ENCODE measurements at regions not wholly inside any gene's neighbourhood (a gene's known extent, or its start where the extent isn't known, plus 50 kb on each side); places are given as distances from the start of the nearest gene placed in this dataset.
A peak's percentile ranks its signal among the peaks of the same experiment; 100 is the strongest.

- ATAC-seq: no peak
- intact Hi-C loops (cut with DNase I): no loop called here
- DNase-seq (ENCODE audit: missing footprints): no peak
Observed at GRCh38 chr5:56515011-56515410, 281.9 kb upstream of the ANKRD55 start.

DNA sequence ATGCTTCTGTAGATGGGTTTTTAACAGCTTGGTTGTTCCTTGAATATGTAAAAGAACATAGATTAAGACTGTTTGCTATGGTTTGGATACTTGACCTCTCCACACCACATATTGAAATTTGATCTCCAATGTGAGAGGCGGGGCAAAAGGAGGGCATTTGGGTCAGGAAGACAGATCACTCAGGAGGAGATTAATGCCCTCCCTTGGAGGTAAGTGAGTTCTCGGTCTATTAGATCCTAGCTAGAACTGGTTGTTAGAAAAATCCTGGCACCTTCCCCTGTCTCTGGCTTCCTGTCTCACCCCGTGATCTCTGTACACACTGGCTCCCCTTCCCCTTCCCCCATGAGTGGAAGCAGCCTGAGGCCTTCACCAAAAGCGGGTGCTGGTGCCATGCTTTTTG is 281.1 kb upstream of the ANKRD55 start:
- ATAC-seq (no peak), DNase-seq (ENCODE audit: missing footprints) (no peak)
- intact Hi-C loops (cut with DNase I): no loop called here

- DNase-seq (ENCODE audit: missing footprints): no peak
- no peak for ATAC-seq
- intact Hi-C loops (cut with DNase I): no loop called here
Observed at GRCh38 chr5:56513141-56513540, 280.0 kb upstream of the ANKRD55 start.

DNA sequence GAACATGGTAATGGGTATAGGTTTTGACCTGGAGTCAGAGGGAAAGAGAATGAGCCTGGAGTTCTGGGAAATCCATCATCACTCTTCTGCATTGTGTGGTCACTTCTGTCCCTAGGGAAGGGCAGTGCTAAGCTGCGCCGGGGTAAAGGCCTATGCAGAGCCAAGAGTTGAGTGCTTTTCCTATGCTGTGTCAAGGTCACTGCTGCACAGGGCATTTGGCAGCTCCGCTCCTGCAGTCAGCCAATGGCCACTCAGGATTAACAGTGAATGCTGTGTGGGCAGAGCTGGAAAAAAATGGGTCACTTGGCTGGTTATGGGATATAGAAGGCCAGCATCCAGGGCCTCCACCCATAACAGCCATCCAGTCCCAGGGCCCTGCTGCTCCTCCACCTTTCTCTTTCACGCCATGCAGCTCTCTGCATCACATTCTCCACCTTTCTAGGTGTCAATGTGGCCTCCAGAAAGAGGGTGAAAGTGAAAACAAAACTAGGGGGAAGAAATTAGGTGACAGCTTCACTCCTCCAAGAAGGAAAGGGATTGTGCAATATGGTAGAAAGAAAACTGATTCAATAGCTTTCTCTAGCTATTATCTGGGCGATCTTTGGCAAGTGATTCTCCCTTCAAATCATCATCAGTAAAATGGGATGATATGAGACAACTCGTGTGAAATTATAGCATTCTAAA is 279.3 kb upstream of the ANKRD55 start:
- intact Hi-C loops (cut with DNase I): no loop called here
- peak; percentile 93 for ATAC-seq
- DNase-seq (ENCODE audit: missing footprints): no peak

DNA sequence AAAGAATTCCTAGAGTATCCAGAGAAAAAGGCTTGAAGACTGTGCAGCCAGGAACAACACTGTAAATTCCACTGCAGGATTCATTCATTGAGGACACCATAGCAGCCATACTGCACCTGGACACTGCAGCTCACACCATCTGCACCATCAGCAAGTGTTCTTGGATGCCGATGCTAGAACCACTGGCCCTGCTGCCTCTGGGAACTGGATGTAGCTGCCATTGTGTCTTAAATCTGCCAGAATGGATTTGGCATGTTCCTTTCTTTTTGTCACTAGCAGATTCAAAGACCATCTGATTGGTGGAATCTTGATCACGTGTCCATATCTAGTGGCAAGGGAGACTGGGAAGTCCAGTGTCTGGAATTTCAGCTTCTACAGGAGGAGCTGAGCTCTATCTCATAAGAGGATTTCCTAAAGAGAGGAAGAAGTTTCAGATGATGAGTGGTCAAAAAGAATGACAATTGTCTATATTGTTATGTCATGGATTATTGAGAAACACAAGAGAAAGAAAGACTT is 278.3 kb upstream of the ANKRD55 start:
- intact Hi-C loops (cut with DNase I): no loop called here
- no peak for DNase-seq (ENCODE audit: missing footprints)
- no peak for ATAC-seq

- intact Hi-C loops (cut with DNase I): no loop called here
- DNase-seq (ENCODE audit: missing footprints): no peak
Observed at GRCh38 chr5:56508249-56508648, 275.1 kb upstream of the ANKRD55 start.

DNA sequence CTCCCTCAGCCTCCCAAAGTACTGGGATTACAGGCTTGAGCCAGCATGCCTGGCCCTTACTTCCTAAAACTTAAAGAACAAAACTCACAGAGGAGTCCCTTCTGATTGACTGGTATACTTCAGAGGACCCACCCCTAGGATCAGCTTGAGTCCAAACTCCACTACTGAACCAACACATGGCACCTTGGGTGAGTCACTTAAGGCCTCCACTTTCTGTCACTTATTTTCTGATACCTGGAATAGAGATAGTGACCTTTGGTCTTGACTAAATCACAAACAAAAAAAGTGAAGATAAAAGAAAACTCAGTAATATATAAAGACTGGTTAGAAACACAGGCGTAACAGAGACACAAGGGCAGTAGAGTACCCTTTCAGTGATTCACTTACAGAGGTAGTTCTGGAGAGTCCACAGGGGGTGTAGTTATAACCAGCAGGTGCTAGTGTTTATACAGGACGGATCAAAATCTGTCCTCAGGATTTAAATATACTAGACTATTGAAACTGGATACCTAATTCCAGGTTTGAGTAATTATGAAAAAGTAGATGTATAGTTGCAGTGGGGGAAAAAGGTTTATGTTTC is 274.3 kb upstream of the ANKRD55 start:
- ATAC-seq: no peak
- intact Hi-C loops (cut with DNase I): no loop called here
- no peak for DNase-seq (ENCODE audit: missing footprints)

More at GRCh38 chr5:56508249-56508648, 275.1 kb upstream of the ANKRD55 start:
- no peak for ATAC-seq

DNA sequence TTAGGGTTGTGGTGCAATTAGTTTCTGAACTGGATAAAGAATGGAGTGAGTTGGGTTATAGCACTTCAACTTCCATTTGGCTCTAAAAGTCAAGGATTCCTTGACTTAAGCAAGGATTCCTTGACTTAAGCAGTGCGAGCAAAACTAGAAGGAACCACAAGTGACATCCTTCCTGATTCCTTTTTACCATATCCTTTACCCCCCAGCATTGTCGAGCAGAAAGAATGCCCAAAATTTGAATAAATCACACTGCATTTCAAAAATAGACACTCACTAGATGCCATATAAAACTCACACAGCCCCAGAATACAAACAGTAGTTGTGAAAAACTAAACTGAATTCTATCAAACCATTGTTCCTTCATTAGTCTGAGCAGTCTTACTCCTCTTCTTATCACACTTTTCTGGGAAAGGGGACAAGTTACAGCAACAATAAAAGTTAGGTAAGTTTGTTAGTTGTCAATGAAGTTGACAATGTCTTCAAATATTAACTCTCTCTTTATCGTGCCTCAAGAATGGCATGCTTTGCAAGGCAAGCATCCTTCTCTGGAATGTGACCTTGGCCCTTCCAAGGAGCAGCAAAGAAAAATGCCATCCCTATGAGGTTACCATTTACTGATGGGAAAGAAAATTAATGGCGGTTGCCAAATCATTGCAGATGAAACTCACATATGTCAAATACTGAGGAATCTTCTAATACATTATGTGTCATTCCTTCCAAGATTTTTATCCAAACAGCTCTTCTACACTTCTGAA is 273.3 kb upstream of the ANKRD55 start:
- intact Hi-C loops (cut with DNase I): no loop called here
- ATAC-seq (no peak), DNase-seq (ENCODE audit: missing footprints) (no peak)

- intact Hi-C loops (cut with DNase I): no loop called here
- ATAC-seq (no peak), DNase-seq (ENCODE audit: missing footprints) (no peak)
Observed at GRCh38 chr5:56503929-56504328, 270.8 kb upstream of the ANKRD55 start.

- DNase-seq (ENCODE audit: missing footprints): no peak
- ATAC-seq: no peak
- intact Hi-C loops (cut with DNase I): no loop called here
Observed at GRCh38 chr5:56501781-56502557, 268.8 kb upstream of the ANKRD55 start.

DNA sequence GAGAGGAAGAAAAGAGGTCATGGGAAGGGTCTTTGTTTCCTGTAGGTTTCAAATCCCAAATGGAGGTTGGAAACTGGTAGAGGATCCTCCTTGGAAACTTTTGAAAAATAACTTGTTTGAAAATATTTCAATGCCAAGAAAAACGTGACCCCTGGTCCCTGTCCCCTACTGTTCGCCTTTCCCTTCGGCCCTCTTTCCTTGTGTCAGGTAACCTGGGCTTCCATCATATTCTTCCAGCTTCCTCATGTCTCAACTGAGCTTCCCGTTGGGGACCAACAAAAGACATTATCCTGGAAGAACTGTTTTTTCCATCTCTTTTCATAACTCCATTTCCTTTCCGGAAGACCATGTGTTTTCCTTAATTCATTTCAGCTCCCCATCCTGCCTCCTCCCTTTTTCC is 266.8 kb upstream of the ANKRD55 start:
- intact Hi-C loops (cut with DNase I): no loop called here
- ATAC-seq: no peak
- no peak for DNase-seq (ENCODE audit: missing footprints)

DNA sequence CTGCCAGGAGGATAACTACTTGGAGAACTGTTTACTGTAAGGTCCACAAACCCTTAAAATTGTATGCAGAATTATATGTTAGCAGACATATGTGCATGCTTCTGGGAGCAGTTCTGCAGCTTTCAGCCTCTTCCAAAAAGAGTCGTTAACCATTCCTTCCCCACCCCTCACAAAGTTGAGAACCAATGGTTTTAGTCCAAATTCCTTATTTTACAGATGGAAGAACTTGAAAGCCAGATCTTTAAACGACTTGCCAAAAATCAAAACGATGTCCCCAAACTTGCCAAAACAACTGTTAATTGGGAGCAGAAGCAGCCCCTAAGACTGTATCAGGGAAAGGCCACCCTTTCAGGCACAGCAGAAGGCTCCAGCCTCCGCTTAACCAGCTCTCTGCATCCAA is 266.4 kb upstream of the ANKRD55 start:
- ATAC-seq (no peak), DNase-seq (ENCODE audit: missing footprints) (no peak)
- intact Hi-C loops (cut with DNase I): no loop called here

DNA sequence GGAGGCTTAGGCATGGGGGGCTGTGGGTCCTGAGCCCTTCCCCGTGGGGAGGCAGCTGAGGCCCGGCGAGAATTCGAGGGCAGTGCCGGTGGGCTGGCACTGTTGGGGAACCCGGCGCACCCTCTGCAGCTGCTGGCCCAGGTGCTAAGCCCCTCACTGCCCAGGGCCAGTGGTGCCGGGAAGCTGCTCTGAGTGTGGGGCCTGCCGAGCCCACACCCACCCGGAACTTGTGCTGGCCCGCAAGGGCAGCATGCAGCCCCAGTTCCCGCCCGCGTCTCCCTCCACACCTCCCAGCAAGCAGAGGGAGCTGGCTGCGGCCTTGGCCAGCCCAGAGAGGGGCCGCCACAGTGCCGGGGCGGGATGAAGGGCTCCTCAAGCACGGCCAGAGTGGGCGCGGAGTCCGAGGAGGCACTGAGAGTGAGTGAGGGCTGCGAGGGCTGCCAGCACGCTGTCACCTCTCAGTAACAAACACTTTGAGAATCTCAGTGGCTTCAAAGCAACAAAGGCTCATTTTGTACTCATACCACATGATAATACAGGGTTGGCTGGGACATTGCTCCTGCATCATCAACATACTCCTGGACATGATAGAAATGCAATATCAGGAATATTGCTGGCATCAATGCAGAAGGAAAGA is 265.7 kb upstream of the ANKRD55 start:
- intact Hi-C loops (cut with DNase I): no loop called here
- ATAC-seq: peak; percentile 75
- DNase-seq (ENCODE audit: missing footprints): peak; percentile 78

DNA sequence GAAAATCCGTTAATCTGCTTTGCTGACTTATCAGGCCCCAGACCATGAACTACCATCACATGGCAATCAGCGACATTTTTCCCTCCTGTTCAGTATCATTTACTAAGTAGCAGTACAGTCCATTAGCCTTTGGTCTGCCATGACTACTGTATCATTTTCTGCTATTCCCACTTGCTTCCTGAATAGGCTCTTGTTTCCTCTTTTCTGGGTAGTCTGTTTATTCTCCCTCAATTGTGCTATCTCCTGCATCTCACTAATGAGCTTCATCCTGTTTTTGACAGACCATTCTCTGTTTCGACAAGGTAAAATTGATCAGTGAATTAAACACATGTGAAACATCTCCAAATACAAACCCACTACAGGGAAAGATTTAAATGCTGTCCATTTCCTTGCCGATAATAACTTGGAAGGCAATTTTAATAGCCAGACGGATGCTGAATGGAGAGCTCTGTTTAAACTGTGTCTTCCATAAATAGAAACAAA is 263.5 kb upstream of the ANKRD55 start:
- no peak for DNase-seq (ENCODE audit: missing footprints)

GRCh38 chr5:56494300-56494731 is 261.2 kb upstream of the ANKRD55 start:
- DNase-seq (ENCODE audit: missing footprints): no peak
- intact Hi-C loops (cut with DNase I): loop anchor here (2.0 kb wide), 1 partner anchor 38 kb away; no protein-coding TSS in a partner anchor
- ATAC-seq: peak; percentile 76

More for the DNA sequence above, 263.5 kb upstream of the ANKRD55 start:
- ATAC-seq: no peak
- intact Hi-C loops (cut with DNase I): no loop called here

- DNase-seq (ENCODE audit: missing footprints) (no peak), ATAC-seq (no peak)
- intact Hi-C loops (cut with DNase I): loop anchor here (2.0 kb wide), 1 partner anchor 39 kb away; no protein-coding TSS in a partner anchor
Observed at GRCh38 chr5:56493766-56494165, 260.6 kb upstream of the ANKRD55 start.

- intact Hi-C loops (cut with DNase I): no loop called here
- ATAC-seq (no peak), DNase-seq (ENCODE audit: missing footprints) (no peak)
Observed at GRCh38 chr5:56493308-56493707, 260.2 kb upstream of the ANKRD55 start.

DNA sequence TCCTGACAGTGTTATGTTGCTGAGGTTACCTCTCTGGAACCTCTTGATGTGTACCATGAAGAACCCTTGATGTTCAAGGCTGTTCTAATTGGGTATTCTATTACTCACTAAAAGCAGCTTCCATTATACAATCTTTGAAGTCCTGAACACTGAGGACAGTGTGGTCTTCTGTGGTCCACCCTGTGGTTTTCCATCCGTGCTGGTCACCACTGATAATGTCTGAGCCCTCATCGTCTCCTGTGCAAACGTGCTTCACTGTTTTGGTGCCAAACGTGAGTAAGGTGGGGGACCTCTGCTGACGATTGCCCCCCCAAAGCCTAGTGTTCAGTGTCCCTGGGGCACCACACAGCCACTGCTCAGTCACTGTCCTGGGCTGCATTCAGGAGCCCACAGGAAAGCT is 259.7 kb upstream of the ANKRD55 start:
- no peak for DNase-seq (ENCODE audit: missing footprints)
- ATAC-seq: no peak
- intact Hi-C loops (cut with DNase I): no loop called here
